ENCODE measurements at regions not wholly inside any gene's neighbourhood (a gene's known extent, or its start where the extent isn't known, plus 50 kb on each side); places are given as distances from the start of the nearest gene placed in this dataset.

GRCh38 chr14:83993545-83993944 lies 1536.4 kb upstream of the FLRT2 start:
- Histone ChIP-seq H2BK120ac (ENCODE audit: insufficient read depth, low read length, poor library complexity) (no peak overlapping the region), H2BK12ac (ENCODE audit: low read length) (no peak overlapping the region), H3K4ac (ENCODE audit: low read depth, low read length) (no peak overlapping the region), H3K9ac (ENCODE audit: low read length) (no peak overlapping the region), H4K12ac (ENCODE audit: low read depth, low read length) (no peak overlapping the region), H3K27ac (ENCODE audit: low read depth, low read length) (no peak overlapping the region), H3K4me3 (ENCODE audit: low read depth, low read length) (no peak overlapping the region), H3K9me3 (ENCODE audit: insufficient read depth, low read depth, low read length) (no peaks in the 10 kb centered on the region), H3K36me3 (ENCODE audit: control insufficient read depth in 1 of 2, insufficient read depth in 2 of 2, low read length in 2 of 2) (no peaks in the 10 kb centered on the region), H3K4me2 (ENCODE audit: low read length) (no peak overlapping the region), H4K91ac (ENCODE audit: low read depth, low read length) (no peak overlapping the region), H2AK5ac (ENCODE audit: low read length) (no peak overlapping the region), H2AFZ (ENCODE audit: insufficient read depth, low read length, poor library complexity) (no peak overlapping the region), H3K79me2 (ENCODE audit: control insufficient read depth, insufficient read depth, low read length, poor library complexity) (no peaks in the 10 kb centered on the region), H3K23ac (ENCODE audit: low read length) (no peak overlapping the region), H3K14ac (ENCODE audit: low read length) (no peak overlapping the region), H3K79me1 (ENCODE audit: low read length) (no peaks in the 10 kb centered on the region), H3K18ac (ENCODE audit: low read length) (no peak overlapping the region), H4K8ac (ENCODE audit: low read depth, low read length) (no peak overlapping the region), H3K27me3 (ENCODE audit: insufficient read depth, low read length) (no peaks in the 10 kb centered on the region), H2BK5ac (ENCODE audit: low read depth, low read length, poor library complexity) (no peak overlapping the region), H3K4me1 (ENCODE audit: control insufficient read depth in 1 of 2, insufficient read depth in 2 of 2, low read length in 2 of 2) (no peaks in the 10 kb centered on the region)
- no peak for DNase-seq
- WGBS (ENCODE audit: extremely low coverage, insufficient coverage, insufficient read length) = no CpG with 5 or more reads among the region's 2 CpGs

DNA sequence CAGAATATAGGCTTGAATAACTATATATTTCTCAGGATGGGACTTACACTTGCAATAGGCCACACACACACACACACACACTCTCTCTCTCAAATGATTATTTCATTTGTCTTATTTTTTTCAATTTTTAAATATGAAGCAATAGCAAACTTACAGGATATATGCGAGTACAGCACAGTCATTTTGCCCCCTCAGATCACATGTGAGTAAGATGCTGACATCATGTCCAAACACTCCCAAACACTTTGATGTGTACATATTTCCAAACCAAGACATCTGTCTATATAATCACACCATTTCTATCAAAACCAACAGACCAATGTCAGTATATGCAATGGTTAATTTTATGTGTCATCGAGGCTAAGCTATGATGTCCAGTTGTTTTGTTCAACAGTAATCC lies 1535.9 kb upstream of the FLRT2 start:
- Histone ChIP-seq H3K79me1 (ENCODE audit: low read length) (no peaks in the 10 kb centered on the region), H3K4me2 (ENCODE audit: low read length) (no peak overlapping the region), H3K79me2 (ENCODE audit: control insufficient read depth, insufficient read depth, low read length, poor library complexity) (no peaks in the 10 kb centered on the region), H3K9me3 (ENCODE audit: insufficient read depth, low read depth, low read length) (no peaks in the 10 kb centered on the region), H3K9ac (ENCODE audit: low read length) (no peak overlapping the region), H2AFZ (ENCODE audit: insufficient read depth, low read length, poor library complexity) (no peak overlapping the region), H3K23ac (ENCODE audit: low read length) (no peak overlapping the region), H3K27me3 (ENCODE audit: insufficient read depth, low read length) (no peaks in the 10 kb centered on the region), H3K4ac (ENCODE audit: low read depth, low read length) (no peak overlapping the region), H2BK120ac (ENCODE audit: insufficient read depth, low read length, poor library complexity) (no peak overlapping the region), H3K27ac (ENCODE audit: low read depth, low read length) (no peak overlapping the region), H2AK5ac (ENCODE audit: low read length) (no peak overlapping the region), H4K91ac (ENCODE audit: low read depth, low read length) (no peak overlapping the region), H3K4me1 (ENCODE audit: control insufficient read depth in 1 of 2, insufficient read depth in 2 of 2, low read length in 2 of 2) (no peaks in the 10 kb centered on the region), H3K14ac (ENCODE audit: low read length) (no peak overlapping the region), H4K8ac (ENCODE audit: low read depth, low read length) (no peak overlapping the region), H3K36me3 (ENCODE audit: control insufficient read depth in 1 of 2, insufficient read depth in 2 of 2, low read length in 2 of 2) (no peaks in the 10 kb centered on the region), H2BK5ac (ENCODE audit: low read depth, low read length, poor library complexity) (no peak overlapping the region), H2BK12ac (ENCODE audit: low read length) (no peak overlapping the region), H3K18ac (ENCODE audit: low read length) (no peak overlapping the region), H4K12ac (ENCODE audit: low read depth, low read length) (no peak overlapping the region), H3K4me3 (ENCODE audit: low read depth, low read length) (no peak overlapping the region)
- no CpG with 5 or more reads among the region's 2 CpGs for WGBS (ENCODE audit: extremely low coverage, insufficient coverage, insufficient read length)
- no peak for DNase-seq

GRCh38 chr14:84001023-84001422 lies 1528.9 kb upstream of the FLRT2 start:
- H2AK5ac ChIP-seq (ENCODE audit: low read length) = no peak overlapping the region
- no peak overlapping the region for H3K14ac ChIP-seq (ENCODE audit: low read length)
- H3K9me3 ChIP-seq (ENCODE audit: insufficient read depth, low read depth, low read length) = no peaks in the 10 kb centered on the region
- DNase-seq = no peak
- H3K27me3 ChIP-seq (ENCODE audit: insufficient read depth, low read length) = no peaks in the 10 kb centered on the region
- no peak overlapping the region for H3K23ac ChIP-seq (ENCODE audit: low read length)
- H4K8ac ChIP-seq (ENCODE audit: low read depth, low read length) = no peak overlapping the region
- H3K4ac ChIP-seq (ENCODE audit: low read depth, low read length) = no peak overlapping the region
- H4K12ac ChIP-seq (ENCODE audit: low read depth, low read length) = no peak overlapping the region
- no peak overlapping the region for H3K4me3 ChIP-seq (ENCODE audit: low read depth, low read length)
- H2AFZ ChIP-seq (ENCODE audit: insufficient read depth, low read length, poor library complexity) = no peak overlapping the region
- H2BK120ac ChIP-seq (ENCODE audit: insufficient read depth, low read length, poor library complexity) = no peak overlapping the region
- H3K18ac ChIP-seq (ENCODE audit: low read length) = no peak overlapping the region
- H3K27ac ChIP-seq (ENCODE audit: low read depth, low read length) = no peak overlapping the region
- no peaks in the 10 kb centered on the region for H3K36me3 ChIP-seq (ENCODE audit: control insufficient read depth in 1 of 2, insufficient read depth in 2 of 2, low read length in 2 of 2)
- H3K4me1 ChIP-seq (ENCODE audit: control insufficient read depth in 1 of 2, insufficient read depth in 2 of 2, low read length in 2 of 2) = no peaks in the 10 kb centered on the region
- peaks cover 2% of the 10 kb centered on the region for H3K79me1 ChIP-seq (ENCODE audit: low read length)
- WGBS (ENCODE audit: extremely low coverage, insufficient coverage, insufficient read length) = no CpG with 5 or more reads among the region's 3 CpGs
- no peak overlapping the region for H2BK12ac ChIP-seq (ENCODE audit: low read length)
- H4K91ac ChIP-seq (ENCODE audit: low read depth, low read length) = no peak overlapping the region
- H3K4me2 ChIP-seq (ENCODE audit: low read length) = no peak overlapping the region
- H2BK5ac ChIP-seq (ENCODE audit: low read depth, low read length, poor library complexity) = no peak overlapping the region
- H3K79me2 ChIP-seq (ENCODE audit: control insufficient read depth, insufficient read depth, low read length, poor library complexity) = no peaks in the 10 kb centered on the region
- H3K9ac ChIP-seq (ENCODE audit: low read length) = no peak overlapping the region

- Histone ChIP-seq H4K91ac (ENCODE audit: low read depth, low read length) (no peak overlapping the region), H3K4ac (ENCODE audit: low read depth, low read length) (no peak overlapping the region), H3K27me3 (ENCODE audit: insufficient read depth, low read length) (no peaks in the 10 kb centered on the region), H3K9ac (ENCODE audit: low read length) (no peak overlapping the region), H3K14ac (ENCODE audit: low read length) (no peak overlapping the region), H2BK12ac (ENCODE audit: low read length) (no peak overlapping the region), H3K4me1 (ENCODE audit: control insufficient read depth in 1 of 2, insufficient read depth in 2 of 2, low read length in 2 of 2) (peaks cover 0 to 2% of the 10 kb centered on the region in 2 experiments), H2AFZ (ENCODE audit: insufficient read depth, low read length, poor library complexity) (no peak overlapping the region), H3K79me1 (ENCODE audit: low read length) (peaks cover 3% of the 10 kb centered on the region), H3K23ac (ENCODE audit: low read length) (no peak overlapping the region), H3K4me3 (ENCODE audit: low read depth, low read length) (no peak overlapping the region), H3K9me3 (ENCODE audit: insufficient read depth, low read depth, low read length) (no peaks in the 10 kb centered on the region), H2BK120ac (ENCODE audit: insufficient read depth, low read length, poor library complexity) (peak overlapping the region; percentile 17), H3K4me2 (ENCODE audit: low read length) (no peak overlapping the region), H2AK5ac (ENCODE audit: low read length) (no peak overlapping the region), H2BK5ac (ENCODE audit: low read depth, low read length, poor library complexity) (no peak overlapping the region), H3K18ac (ENCODE audit: low read length) (no peak overlapping the region), H3K27ac (ENCODE audit: low read depth, low read length) (peak overlapping the region; percentile 63), H4K8ac (ENCODE audit: low read depth, low read length) (no peak overlapping the region), H3K79me2 (ENCODE audit: control insufficient read depth, insufficient read depth, low read length, poor library complexity) (no peaks in the 10 kb centered on the region), H3K36me3 (ENCODE audit: control insufficient read depth in 1 of 2, insufficient read depth in 2 of 2, low read length in 2 of 2) (no peaks in the 10 kb centered on the region), H4K12ac (ENCODE audit: low read depth, low read length) (no peak overlapping the region)
- no peak for DNase-seq
Measured at GRCh38 chr14:84003346-84003745, 1526.6 kb upstream of the FLRT2 start.
